ENCODE measurements at regions not wholly inside any gene's neighbourhood (a gene's known extent, or its start where the extent isn't known, plus 50 kb on each side); places are given as distances from the start of the nearest gene placed in this dataset.
A peak's percentile ranks its signal among the peaks of the same experiment; 100 is the strongest.

DNA sequence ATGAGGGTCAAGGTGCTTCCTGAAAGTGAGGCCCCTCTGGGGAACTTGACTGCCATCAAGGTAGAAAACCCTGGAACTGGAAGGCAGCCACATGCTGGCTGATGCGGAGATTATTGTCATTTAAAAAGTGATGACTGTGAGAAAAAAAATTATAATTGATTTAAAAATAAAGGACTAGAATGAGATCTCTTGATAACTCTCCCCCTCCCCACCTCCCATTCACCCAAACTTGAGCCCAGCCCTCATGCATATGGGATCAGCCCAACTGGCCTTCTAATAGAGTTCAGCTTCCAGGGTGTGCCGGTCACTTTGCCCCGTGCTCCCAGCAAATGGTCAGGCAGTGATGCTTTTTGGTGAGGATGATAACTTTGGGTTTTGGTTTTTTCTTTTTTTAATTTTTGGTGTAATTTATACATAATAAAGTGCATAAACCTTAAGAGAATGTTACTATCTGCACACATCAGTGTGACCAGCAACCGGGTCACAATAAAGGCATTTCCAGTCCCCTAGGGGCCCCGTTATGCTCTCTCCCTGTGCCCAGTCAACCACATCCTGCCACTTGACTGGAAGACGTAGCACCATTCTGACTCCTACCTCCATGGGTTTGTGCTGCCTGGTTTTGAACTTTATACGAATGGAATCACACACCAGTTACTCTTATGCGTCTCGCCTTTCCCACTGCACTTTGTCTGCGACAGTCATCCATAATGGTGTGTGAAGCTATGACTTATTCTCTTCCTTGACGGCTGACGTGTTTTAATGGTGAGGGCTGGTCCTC lies 187.9 kb downstream of the USP12 start:
- Histone ChIP-seq H3K9ac (ENCODE audit: low read depth in 2 of 2, low read length in 2 of 2) (peak overlapping the region in 1 of 2 donors; percentile 71), H3K4me1 (peaks cover 24% of the 10 kb centered on the region), H3K36me3 (no peaks in the 10 kb centered on the region), H3K4me3 (no peak overlapping the region), H3K27me3 (no peaks in the 10 kb centered on the region), H3K27ac (peak overlapping the region; percentile 91), H3K9me3 (no peaks in the 10 kb centered on the region)
- no peak for DNase-seq
- intact Hi-C loops (cut with DNase I), result loop anchor here (2.0 kb wide), 1 partner anchor 375 kb away; no protein-coding TSS in a partner anchor
- TF ChIP-seq, protein P1, sequence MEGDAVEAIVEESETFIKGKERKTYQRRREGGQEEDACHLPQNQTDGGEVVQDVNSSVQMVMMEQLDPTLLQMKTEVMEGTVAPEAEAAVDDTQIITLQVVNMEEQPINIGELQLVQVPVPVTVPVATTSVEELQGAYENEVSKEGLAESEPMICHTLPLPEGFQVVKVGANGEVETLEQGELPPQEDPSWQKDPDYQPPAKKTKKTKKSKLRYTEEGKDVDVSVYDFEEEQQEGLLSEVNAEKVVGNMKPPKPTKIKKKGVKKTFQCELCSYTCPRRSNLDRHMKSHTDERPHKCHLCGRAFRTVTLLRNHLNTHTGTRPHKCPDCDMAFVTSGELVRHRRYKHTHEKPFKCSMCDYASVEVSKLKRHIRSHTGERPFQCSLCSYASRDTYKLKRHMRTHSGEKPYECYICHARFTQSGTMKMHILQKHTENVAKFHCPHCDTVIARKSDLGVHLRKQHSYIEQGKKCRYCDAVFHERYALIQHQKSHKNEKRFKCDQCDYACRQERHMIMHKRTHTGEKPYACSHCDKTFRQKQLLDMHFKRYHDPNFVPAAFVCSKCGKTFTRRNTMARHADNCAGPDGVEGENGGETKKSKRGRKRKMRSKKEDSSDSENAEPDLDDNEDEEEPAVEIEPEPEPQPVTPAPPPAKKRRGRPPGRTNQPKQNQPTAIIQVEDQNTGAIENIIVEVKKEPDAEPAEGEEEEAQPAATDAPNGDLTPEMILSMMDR (IDR thresholded peaks at IDR 0.05), result no peak

DNA sequence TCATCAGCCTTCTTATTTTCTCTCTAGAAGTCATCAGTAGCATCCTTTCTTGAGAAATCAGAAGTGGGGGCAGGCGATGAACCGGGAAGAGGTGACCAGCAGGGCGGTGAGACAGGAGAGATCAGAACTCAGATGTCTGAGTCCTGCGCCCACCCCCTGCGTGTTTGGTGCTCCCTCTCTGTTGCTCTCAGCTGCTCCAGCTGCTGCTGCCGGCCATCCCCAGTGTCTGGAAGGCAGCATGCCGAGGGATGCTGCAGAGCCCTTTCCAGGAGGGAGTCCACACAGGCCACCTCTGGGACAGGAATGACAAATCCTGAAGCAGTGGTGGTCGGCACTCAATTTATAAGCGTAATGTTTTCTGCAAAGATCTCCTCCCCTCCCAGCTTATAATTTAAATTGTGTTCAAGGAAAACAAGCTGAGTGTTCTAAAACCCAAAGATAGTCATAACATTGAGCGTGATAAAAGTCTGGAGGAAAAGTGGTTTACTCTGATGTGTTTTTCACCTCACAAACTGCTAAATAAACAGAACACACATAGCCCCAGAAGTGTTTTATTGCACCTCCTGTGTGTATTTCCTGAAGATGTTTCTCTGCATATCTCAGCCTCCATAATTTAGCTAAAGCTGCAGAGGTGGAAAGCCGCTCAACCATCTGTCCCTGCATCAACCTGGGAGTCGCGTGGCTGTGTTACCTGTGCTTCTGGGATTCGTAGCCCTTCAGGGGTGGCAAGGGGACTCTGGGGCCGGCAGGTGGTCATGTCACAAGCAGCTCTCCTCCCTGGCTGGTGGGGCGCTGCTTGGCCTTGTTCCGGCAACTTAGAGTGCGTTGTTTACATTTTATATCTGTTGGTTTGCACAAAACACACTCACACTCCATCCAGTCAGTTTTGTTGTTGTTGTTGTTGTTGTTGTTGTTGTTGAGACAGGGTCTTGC lies 191.2 kb downstream of the USP12 start:
- Histone ChIP-seq H3K9ac (ENCODE audit: low read depth in 2 of 2, low read length in 2 of 2) (peak overlapping the region in 1 of 2 donors; percentile 76), H3K27ac (peak overlapping the region; percentile 74), H3K4me3 (no peak overlapping the region), H3K4me1 (peaks cover 31% of the 10 kb centered on the region), H3K36me3 (no peaks in the 10 kb centered on the region), H3K9me3 (no peaks in the 10 kb centered on the region), H3K27me3 (no peaks in the 10 kb centered on the region)
- intact Hi-C loops (cut with DNase I), result no loop called here
- DNase-seq, result peak; percentile 46
- TF ChIP-seq, protein P1 (IDR thresholded peaks at IDR 0.05), result no peak

DNA sequence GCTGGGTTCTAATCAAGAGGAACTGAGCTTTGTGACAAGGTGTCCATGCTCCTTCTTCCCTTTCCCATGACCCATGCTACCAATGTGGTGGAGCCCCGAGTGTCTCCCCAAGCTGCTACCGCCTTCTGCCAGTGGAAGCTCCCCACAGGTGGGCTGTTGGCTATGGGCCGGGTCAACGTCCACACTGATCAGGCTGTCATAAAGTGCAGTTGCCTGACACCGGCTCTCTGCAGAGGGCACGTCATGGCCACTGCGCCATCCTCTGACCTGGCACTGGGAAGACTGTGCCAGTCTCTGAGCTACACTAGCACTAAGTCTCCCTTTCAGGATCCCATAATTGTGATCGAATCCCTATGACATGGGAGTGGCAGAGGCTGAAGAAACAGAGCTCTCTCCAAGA lies 192.3 kb downstream of the USP12 start:
- TF ChIP-seq, protein P1 (IDR thresholded peaks at IDR 0.05), result no peak
- intact Hi-C loops (cut with DNase I), result no loop called here
- Histone ChIP-seq H3K36me3 (no peaks in the 10 kb centered on the region), H3K27me3 (no peaks in the 10 kb centered on the region), H3K4me3 (no peak overlapping the region), H3K27ac (peak overlapping the region; percentile 74), H3K9ac (ENCODE audit: low read depth in 2 of 2, low read length in 2 of 2) (peak overlapping the region; percentile 48 to 76), H3K4me1 (peaks cover 31% of the 10 kb centered on the region), H3K9me3 (no peaks in the 10 kb centered on the region)
- peak; percentile 28 for DNase-seq

DNA sequence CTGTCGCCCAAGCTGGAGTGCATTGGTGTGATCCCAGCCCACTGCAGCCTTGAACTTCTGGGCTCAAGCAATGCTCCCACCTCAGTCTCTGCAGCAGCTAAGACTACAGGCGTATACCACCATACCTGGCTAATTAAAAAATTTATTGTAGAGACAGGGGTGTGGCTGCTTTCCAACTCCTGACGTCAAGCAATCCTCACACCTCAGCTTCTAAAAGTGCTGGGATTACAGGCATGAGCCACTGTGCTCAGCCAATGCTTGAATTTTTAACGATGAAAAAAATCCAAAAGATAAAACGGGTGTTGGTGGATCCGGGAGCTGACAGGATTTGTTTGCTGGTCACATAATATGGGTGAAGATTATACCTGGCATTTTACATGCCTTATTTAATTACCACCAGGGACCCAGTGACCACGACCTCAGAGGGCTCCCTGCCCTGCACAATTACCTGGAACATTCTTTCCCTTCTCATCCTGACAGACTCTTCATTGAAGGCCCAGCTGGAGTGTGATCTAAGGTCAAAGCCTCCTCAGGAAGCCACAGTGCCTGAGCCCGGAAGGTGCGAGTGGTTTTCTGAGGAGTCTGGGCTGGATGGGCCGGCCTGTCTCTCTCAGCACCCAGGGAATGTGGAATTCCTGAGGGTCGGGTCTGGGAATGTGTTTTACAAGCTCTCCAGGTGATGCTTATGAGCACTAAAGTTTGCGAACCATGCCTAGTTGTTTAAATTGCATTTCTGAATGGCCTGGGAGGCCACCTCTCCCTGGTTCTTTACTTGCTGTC lies 193.3 kb downstream of the USP12 start:
- Histone ChIP-seq H3K9ac (ENCODE audit: low read depth in 2 of 2, low read length in 2 of 2) (peak overlapping the region in 1 of 2 donors; percentile 76), H3K4me3 (no peak overlapping the region), H3K36me3 (no peaks in the 10 kb centered on the region), H3K27ac (peak overlapping the region; percentile 74), H3K27me3 (no peaks in the 10 kb centered on the region), H3K9me3 (no peaks in the 10 kb centered on the region), H3K4me1 (peaks cover 22% of the 10 kb centered on the region)
- intact Hi-C loops (cut with DNase I), result no loop called here
- TF ChIP-seq, protein P1 (IDR thresholded peaks at IDR 0.05), result no peak
- DNase-seq, result peak; percentile 75

DNA sequence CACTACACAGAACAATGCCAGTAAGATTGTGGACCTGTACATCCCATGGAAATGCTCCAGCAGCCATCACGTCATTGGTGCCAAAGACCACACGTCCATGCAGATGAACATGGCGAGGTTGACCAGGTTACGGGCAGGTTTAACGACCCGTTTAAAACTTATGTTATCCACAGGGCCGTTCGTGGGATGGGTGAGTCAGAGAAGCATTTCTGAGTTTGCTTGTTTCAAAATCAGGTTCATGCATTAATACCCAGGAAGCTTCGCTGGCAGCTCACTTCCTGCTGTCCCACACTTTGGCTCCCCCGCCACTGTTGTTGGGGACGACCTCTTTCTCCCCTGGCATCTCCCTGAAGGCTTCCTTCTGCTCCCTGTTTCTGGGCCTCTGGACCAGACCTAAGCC lies 194.1 kb downstream of the USP12 start:
- intact Hi-C loops (cut with DNase I), result no loop called here

More for the DNA sequence above, 194.1 kb downstream of the USP12 start:
- Histone ChIP-seq H3K9ac (ENCODE audit: low read depth in 2 of 2, low read length in 2 of 2) (peak overlapping the region; percentile 16 to 76), H3K4me3 (no peak overlapping the region), H3K27me3 (no peaks in the 10 kb centered on the region), H3K36me3 (no peaks in the 10 kb centered on the region), H3K27ac (peak overlapping the region; percentile 74), H3K4me1 (peaks cover 21% of the 10 kb centered on the region), H3K9me3 (no peaks in the 10 kb centered on the region)
- no peak for DNase-seq
- TF ChIP-seq, protein P1 (IDR thresholded peaks at IDR 0.05), result no peak

All from colonic mucosa (tissue), 4 donors.